ENCODE measurements at regions not wholly inside any gene's neighbourhood (a gene's known extent, or its start where the extent isn't known, plus 50 kb on each side); places are given as distances from the start of the nearest gene placed in this dataset.

DNA sequence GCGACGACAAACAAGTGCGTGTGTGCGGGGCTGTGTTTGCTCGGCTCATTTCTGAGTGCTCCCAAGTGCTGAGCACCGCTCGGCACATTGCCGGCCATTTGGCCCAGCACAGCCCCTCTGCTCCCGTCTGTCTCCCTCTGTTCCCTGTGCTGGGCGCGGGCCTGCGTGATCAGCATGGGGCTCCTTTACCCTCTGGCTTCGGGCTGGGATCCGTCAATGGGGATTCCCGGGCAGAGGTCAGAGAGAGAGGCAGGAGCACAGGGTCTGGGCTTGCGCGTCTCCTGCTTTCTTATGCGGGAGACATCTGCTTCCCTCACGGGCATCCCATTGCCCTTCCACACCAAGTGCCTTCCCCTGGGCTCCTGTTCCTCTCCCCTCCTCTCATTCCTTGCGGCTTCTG is 234.0 kb downstream of the ACKR3 start:
- no peak overlapping the region for H3K4me3 ChIP-seq
- H3K4me1 ChIP-seq = no peaks in the 10 kb centered on the region
- no peak for DNase-seq (ENCODE audit: low spot score in 2 of 2)
- H3K36me3 ChIP-seq (replicated peaks) = no peaks in the 10 kb centered on the region
- in situ Hi-C loops (cut with MboI; ENCODE audit: low sequenced_read_pairs) = no loop called here
- H3K9me3 ChIP-seq = no peaks in the 10 kb centered on the region
- no peaks in the 10 kb centered on the region for H3K27me3 ChIP-seq (ENCODE audit: low read depth)

DNA sequence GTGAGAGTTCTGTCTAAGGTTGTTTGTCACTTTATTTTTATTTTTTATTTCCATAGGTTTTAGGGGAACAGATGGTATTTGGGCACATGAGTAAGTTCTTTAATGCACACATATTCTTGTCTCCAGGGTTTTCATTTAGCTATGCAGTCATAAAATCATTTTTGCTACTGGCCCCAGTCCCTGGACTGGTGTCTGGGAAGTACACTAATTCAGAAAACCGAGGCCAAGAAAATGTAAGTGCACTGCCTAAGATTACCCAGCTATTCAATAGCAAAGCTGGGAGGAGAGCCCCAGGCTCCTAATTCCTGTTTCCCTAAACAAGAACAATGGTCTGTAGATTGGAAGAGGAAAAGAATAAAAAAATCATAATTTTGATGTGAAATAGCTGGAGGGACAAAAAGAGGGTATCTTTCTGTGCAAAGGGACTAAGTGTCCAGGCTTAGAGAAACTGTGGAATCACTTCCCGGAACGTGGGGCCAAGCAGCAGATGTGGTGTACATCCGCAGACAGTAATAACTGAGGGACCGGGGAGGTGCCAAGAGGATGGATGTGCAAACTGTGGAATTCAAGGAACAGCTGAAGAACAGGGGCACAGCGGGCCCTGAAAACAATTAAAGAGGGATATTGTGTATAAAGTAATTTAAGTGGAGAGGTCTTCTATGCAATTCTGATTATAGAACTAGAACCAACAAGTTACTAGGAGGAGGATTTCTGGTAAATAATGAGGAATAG is 236.3 kb downstream of the ACKR3 start:
- no peaks in the 10 kb centered on the region for H3K9me3 ChIP-seq
- H3K4me3 ChIP-seq = no peak overlapping the region
- H3K27me3 ChIP-seq (ENCODE audit: low read depth) = no peaks in the 10 kb centered on the region
- no peaks in the 10 kb centered on the region for H3K36me3 ChIP-seq (replicated peaks)
- no peaks in the 10 kb centered on the region for H3K4me1 ChIP-seq
- no peak for DNase-seq (ENCODE audit: low spot score in 2 of 2)
- in situ Hi-C loops (cut with MboI; ENCODE audit: low sequenced_read_pairs) = no loop called here

DNA sequence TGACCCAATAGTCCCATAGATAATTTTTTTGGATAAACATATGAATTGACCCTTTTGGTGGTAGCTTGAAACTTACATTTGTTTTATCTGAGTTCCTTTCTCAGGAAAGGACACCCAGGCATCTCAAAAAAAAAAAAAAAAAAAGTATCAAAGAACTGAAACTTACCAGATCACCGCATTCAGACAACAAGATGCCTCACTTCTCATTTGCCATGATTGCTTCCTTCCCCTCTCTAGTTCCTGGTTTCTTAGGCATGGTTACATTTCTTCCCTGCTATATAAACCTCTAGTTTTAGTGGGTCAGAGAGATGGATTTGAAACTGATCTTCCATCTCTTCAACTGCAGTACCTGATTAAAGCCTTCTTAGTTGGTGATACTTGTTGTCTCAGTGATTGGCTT is 240.1 kb downstream of the ACKR3 start:
- in situ Hi-C loops (cut with MboI; ENCODE audit: low sequenced_read_pairs) = no loop called here

DNA sequence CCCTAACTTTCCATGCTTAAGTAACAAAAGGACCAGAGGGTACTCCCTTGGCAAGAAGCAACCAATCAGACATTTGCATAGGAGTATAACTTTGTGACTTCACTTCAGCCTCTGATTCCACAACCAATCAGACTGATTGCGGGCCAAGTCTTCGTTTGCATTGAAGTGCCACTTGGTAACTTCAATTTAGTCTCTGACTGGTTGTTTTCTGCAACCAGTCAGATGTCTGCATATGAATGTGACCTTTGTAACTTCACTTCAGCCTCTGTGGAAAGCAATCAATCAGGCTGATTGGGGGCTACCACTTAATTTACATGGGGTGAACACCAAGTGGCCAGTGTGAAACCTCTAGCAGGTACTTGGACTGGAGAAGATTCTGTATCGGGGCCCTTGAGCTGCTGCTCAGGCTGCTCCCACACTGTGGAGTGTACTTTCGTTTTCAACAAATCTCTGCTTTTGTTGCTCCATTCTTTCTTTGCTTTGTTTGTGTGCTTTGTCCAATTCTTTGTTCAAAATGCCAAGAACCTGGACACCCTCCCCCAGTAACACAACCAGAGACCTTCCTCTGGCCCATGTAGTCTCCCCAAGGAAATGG is 241.5 kb downstream of the ACKR3 start:
- no peaks in the 10 kb centered on the region for H3K36me3 ChIP-seq (replicated peaks)
- no peak overlapping the region for H3K4me3 ChIP-seq
- no peaks in the 10 kb centered on the region for H3K4me1 ChIP-seq
- in situ Hi-C loops (cut with MboI; ENCODE audit: low sequenced_read_pairs) = no loop called here
- DNase-seq (ENCODE audit: low spot score in 2 of 2) = no peak
- H3K9me3 ChIP-seq = no peaks in the 10 kb centered on the region
- H3K27me3 ChIP-seq (ENCODE audit: low read depth) = no peaks in the 10 kb centered on the region

More for the DNA sequence above, 240.1 kb downstream of the ACKR3 start:
- no peaks in the 10 kb centered on the region for H3K27me3 ChIP-seq (ENCODE audit: low read depth)
- H3K4me1 ChIP-seq = no peaks in the 10 kb centered on the region
- no peak overlapping the region for H3K4me3 ChIP-seq
- H3K36me3 ChIP-seq (replicated peaks) = no peaks in the 10 kb centered on the region
- no peaks in the 10 kb centered on the region for H3K9me3 ChIP-seq
- no peak for DNase-seq (ENCODE audit: low spot score in 2 of 2)

DNA sequence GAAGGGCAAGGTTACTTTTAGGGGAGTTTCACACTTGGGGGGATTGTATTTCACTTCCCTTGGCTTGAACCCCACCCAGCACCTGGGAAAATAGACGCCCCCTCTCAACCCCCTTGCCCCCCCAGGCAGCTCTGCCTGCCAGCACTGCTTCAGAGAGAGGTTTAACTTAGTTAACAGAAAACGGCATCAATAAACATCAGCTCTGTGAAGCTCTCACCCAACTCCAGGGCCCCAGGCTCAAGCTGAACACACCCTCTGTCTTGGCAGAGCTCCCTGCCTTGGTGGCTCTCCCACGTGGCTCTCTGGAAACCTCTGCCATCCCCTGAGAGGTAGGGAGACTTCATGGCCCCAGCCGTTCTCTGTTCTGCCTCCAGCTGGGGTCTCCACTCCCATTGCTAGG is 244.1 kb downstream of the ACKR3 start:
- in situ Hi-C loops (cut with MboI; ENCODE audit: low sequenced_read_pairs) = no loop called here
- no peaks in the 10 kb centered on the region for H3K9me3 ChIP-seq
- H3K27me3 ChIP-seq (ENCODE audit: low read depth) = no peaks in the 10 kb centered on the region
- H3K4me3 ChIP-seq = no peak overlapping the region
- no peak for DNase-seq (ENCODE audit: low spot score in 2 of 2)
- H3K4me1 ChIP-seq = no peaks in the 10 kb centered on the region
- H3K36me3 ChIP-seq (replicated peaks) = no peaks in the 10 kb centered on the region

DNA sequence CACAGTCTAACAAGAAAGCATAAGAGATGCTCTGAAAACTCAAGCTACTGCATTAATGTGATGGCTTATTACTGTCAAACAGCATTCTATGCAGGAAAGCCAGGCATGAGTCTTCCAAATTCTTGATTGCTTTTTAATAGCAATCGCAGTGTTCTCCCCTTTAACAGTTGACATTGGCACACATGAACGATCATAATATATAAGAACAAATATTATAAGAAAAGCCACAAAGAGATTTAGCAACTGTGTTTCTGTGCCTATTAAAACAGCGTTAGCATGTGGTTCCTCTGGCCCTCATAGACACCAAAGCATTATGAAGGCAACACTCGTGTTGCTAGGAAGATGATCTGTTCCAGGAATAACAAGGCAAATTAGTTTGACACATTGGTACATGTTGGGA is 245.0 kb downstream of the ACKR3 start:
- no peaks in the 10 kb centered on the region for H3K4me1 ChIP-seq
- no peaks in the 10 kb centered on the region for H3K27me3 ChIP-seq (ENCODE audit: low read depth)
- no peaks in the 10 kb centered on the region for H3K36me3 ChIP-seq (replicated peaks)
- in situ Hi-C loops (cut with MboI; ENCODE audit: low sequenced_read_pairs) = no loop called here
- H3K4me3 ChIP-seq = no peak overlapping the region
- H3K9me3 ChIP-seq = no peaks in the 10 kb centered on the region
- DNase-seq (ENCODE audit: low spot score in 2 of 2) = no peak

DNA sequence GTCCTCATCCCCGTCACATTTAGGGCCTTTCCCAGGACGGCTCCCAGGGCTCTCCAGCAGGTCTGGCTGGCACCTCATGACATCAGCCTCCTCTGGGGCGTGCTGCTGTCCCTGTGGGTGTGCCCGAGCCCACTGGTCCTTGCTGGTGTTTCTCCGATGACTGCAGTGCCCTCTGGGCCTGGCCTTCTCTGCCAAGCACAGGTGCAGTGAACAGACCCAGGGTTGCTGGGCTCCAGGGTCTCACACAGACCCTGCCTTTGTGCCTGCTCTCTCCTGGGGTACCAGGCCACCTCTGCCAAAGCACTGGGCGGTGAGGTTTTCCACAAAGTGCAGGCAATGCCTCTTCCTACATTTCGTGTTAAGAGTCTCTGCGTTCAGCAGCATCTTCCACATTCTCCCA is 246.1 kb downstream of the ACKR3 start:
- in situ Hi-C loops (cut with MboI; ENCODE audit: low sequenced_read_pairs) = no loop called here
- H3K4me3 ChIP-seq = no peak overlapping the region

DNA sequence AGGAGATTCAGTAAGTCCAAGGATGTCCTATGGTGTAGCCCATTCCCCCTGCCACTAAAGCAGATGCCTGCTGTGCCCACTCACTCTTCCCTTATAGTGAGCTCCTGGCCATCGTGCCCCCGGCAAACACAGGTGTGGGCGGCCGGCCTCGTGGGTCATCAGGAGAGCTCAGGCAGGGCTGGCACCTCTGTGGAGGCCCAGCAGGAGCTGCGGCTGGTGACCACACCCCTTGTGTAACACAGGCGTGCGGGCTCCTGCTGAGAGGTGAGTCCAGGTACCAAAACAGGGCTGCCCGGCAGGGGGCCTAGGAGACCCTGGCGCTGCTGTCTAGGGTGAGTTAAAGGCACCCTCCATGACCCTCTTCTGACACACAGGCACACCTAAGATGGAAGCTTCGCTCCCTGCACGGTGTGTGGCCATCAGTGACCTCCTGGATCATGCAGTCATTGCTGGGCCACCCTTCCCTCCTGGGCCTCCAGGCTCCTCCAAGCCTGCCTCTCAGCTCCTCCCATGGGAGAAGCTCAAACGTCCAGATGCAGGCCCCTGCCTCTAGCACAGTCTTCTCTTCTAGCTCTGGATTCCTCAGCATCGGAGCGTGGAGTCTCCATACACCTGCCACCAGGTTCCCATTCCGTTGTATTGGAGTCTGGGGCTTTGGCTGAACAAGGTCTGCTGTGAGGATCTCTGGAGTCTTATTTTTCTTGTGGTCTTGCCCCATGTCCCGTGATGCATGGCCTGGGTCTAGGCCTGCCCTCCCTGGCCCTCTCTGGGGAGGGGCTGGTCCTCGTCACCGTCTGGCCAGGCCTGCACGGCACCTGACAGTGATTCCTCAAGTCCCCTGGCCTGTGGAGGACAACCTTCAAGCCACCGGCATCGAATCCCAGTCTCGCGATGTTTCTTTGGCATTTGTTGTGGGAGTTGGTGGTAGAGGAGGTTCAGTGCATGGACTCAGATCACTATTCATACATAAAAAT is 246.9 kb downstream of the ACKR3 start:
- no peaks in the 10 kb centered on the region for H3K4me1 ChIP-seq
- H3K4me3 ChIP-seq = no peak overlapping the region
- in situ Hi-C loops (cut with MboI; ENCODE audit: low sequenced_read_pairs) = no loop called here
- H3K27me3 ChIP-seq (ENCODE audit: low read depth) = no peaks in the 10 kb centered on the region
- H3K36me3 ChIP-seq (replicated peaks) = no peaks in the 10 kb centered on the region
- no peak for DNase-seq (ENCODE audit: low spot score in 2 of 2)
- no peaks in the 10 kb centered on the region for H3K9me3 ChIP-seq

More for the DNA sequence above, 246.1 kb downstream of the ACKR3 start:
- Histone ChIP-seq H3K27me3 (ENCODE audit: low read depth) (no peaks in the 10 kb centered on the region), H3K4me1 (no peaks in the 10 kb centered on the region), H3K36me3 (replicated peaks) (no peaks in the 10 kb centered on the region), H3K9me3 (no peaks in the 10 kb centered on the region)
- DNase-seq (ENCODE audit: low spot score in 2 of 2) = no peak

DNA sequence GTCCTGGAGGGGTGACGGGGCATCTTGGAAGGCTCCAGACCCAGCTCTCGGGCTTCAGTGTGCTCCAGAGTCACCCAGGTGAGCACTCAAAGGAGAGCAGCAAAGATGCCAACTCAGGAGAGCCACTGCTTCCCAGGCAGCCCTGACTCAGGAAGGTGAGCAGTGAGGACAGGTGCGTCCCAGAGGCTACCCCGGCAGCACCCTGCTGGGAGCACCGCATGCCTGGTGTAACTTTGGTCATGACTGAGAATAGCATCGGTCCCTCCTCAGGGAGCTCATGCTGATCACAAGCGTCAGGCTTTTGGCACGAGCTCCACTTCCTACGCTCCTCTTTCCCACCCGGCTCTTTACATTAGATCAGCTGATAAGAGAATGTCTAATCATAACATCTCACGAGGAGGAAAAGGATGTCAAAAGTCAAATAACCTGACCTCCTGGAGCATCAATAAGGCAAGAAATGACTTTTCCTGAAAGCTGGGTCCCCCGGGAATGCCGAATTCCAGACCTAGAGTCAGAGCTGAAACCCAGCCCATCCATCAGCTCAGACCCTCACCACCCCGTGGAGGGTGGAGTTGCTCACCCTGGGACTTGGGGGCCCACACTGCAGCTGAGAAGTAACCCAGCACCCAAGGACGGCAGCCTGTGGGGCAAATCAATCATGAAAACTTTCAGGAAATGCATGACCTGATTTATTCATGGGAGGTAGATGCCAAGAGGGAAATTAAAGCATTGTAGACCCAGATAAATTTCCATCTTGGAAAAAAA is 248.8 kb downstream of the ACKR3 start:
- DNase-seq (ENCODE audit: low spot score in 2 of 2) = no peak
- H3K4me3 ChIP-seq = no peak overlapping the region
- H3K27me3 ChIP-seq (ENCODE audit: low read depth) = no peaks in the 10 kb centered on the region
- H3K4me1 ChIP-seq = no peaks in the 10 kb centered on the region
- no peaks in the 10 kb centered on the region for H3K9me3 ChIP-seq
- no peaks in the 10 kb centered on the region for H3K36me3 ChIP-seq (replicated peaks)
- in situ Hi-C loops (cut with MboI; ENCODE audit: low sequenced_read_pairs) = no loop called here

DNA sequence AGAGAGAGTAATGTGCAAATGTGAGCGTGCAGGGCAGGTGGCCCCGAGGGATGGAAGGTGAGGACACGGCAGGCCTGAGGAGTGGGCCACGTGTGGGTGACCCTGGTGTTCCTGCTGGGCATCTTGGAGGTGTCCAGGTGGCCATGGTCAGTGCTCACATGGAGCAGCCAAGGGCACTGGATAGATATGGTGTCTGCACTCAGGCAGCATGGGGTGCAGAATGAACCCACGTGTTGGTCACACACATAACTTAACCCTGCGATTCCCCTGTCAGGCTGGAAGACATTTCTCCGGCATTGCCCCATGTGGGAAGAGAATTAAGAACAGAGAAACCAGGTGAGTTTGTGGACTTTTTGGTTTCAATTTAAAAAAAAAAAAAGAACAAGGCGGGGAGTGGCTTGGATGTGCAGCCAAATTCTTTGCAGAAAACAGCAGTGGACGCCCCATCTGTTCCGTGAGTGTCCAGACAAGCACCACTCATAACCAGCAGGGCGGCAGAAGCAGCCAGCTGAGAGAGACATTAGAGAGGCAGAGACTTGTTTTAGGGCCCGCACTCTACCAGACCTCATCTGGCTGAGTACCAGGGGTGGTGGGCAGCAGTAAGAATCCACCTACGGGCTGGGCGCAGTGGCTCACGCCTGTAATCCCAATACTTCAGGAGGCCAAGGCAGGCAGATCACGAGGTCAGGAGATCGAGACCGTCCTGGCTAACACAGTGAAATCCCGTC is 249.8 kb downstream of the ACKR3 start:
- no peak for DNase-seq (ENCODE audit: low spot score in 2 of 2)
- no peaks in the 10 kb centered on the region for H3K36me3 ChIP-seq (replicated peaks)

DNA sequence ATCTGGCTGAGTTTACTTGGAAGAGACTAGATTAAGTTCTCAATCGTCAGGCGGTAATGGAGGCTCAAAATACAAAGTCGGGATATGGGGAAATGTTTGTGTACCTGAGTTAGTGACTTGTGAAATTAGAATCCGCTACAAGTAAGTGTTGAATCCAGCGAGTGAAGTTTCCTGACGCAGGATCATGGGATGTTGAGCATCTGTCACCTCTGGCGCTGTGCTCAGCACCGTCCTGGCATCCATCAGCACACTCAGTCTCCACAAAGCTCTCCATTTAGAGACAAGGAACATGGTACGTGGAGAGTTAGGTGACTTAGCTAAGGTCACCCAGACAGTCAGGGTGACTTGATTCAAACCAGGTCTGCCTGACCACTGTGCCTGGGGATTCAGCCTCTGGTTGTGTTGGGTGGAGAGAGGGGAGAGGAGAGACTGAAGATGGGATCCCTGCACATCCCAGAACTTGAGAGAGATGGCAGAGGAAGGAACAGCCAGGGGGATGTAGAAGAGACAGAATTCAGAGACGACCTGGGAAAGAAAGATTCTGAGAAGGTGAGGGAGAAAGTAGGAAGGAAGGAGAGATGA is 251.2 kb downstream of the ACKR3 start:
- H3K9me3 ChIP-seq = no peaks in the 10 kb centered on the region
- in situ Hi-C loops (cut with MboI; ENCODE audit: low sequenced_read_pairs) = no loop called here
- H3K27me3 ChIP-seq (ENCODE audit: low read depth) = no peaks in the 10 kb centered on the region
- no peak overlapping the region for H3K4me3 ChIP-seq
- DNase-seq (ENCODE audit: low spot score in 2 of 2) = no peak
- H3K36me3 ChIP-seq (replicated peaks) = no peaks in the 10 kb centered on the region
- H3K4me1 ChIP-seq = no peaks in the 10 kb centered on the region

More for the DNA sequence above, 249.8 kb downstream of the ACKR3 start:
- H3K9me3 ChIP-seq = no peaks in the 10 kb centered on the region
- in situ Hi-C loops (cut with MboI; ENCODE audit: low sequenced_read_pairs) = no loop called here
- H3K27me3 ChIP-seq (ENCODE audit: low read depth) = no peaks in the 10 kb centered on the region
- H3K4me1 ChIP-seq = no peaks in the 10 kb centered on the region
- no peak overlapping the region for H3K4me3 ChIP-seq

DNA sequence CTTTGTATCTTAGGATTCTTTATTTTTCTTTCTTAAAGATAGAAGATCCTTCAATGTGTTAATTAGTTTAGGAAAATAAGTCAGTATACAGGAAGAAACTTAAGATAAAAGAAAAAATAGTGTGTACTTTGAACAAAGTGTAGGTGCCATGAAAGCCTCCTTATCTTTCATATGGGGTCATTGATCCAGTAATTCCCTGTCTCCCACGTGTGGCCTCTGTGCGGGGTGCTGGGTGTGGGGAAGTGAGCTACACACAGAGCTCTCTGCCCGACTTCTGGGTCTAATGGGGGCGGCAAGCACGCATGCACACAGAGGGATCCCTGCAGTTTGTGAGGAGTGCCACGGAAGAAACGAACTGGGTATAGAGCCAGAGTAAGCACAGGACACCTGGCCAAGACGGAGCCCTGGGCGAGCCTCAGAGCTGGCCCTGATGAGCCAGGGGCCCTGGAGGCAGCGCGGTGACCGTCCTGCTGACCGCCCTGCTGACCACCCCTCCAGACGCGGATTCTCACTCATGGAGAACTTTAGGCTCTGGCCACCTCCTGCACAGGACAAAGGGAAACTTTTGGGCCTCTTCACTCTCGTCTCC is 253.5 kb downstream of the ACKR3 start:
- Histone ChIP-seq H3K4me1 (peaks cover 4% of the 10 kb centered on the region), H3K4me3 (no peak overlapping the region), H3K27me3 (ENCODE audit: low read depth) (no peaks in the 10 kb centered on the region), H3K9me3 (no peaks in the 10 kb centered on the region), H3K36me3 (replicated peaks) (no peaks in the 10 kb centered on the region)
- no peak for DNase-seq (ENCODE audit: low spot score in 2 of 2)
- in situ Hi-C loops (cut with MboI; ENCODE audit: low sequenced_read_pairs) = no loop called here

Measured in HAP-1 (cell line).